Upper lobe of left lung (tissue), 6 donors: ENCODE measurements at regions not wholly inside any gene's neighbourhood (a gene's known extent, or its start where the extent isn't known, plus 50 kb on each side); places are given as distances from the start of the nearest gene placed in this dataset.

Source experiments
- ATAC-seq, 2 donors: fragments of 200-7000 bp; cut with Tn5 transposase; one replicate each; pipeline ENCODE4 v1.9.1; 2022; ENCODE audit warnings: mild to moderate bottlenecking in 2 of 2, moderate library complexity in 2 of 2; ENCODE audit not compliant: low FRiP score in 2 of 2
- DNase-seq, 2 donors: peaks; one replicate each; pipeline ENCODE4 v3.0.0-alpha.2; 2019 to 2020
- H3K27ac ChIP-seq, 4 donors: fragments of 200-600 bp; sonication (generic); one replicate each; pipeline ENCODE4 v1.5.1; 2016 to 2019
- H3K27me3 ChIP-seq, 4 donors: fragments of 200-600 bp; sonication (generic); one replicate each; pipeline ENCODE4 v1.5.1; 2017 to 2019
- H3K36me3 ChIP-seq, 4 donors: fragments of 200-600 bp; sonication (generic); one replicate each; pipeline ENCODE4 v1.5.1; 2016 to 2019
- H3K4me1 ChIP-seq, 4 donors: fragments of 200-600 bp; sonication (generic); one replicate each; pipeline ENCODE4 v1.5.1; 2018 to 2019
- H3K4me3 ChIP-seq, 4 donors: fragments of 200-600 bp; sonication (generic); one replicate each; pipeline ENCODE4 v1.5.1; 2017 to 2019; ENCODE audit warnings: mild to moderate bottlenecking in 2 of 4, moderate library complexity in 1 of 4
- H3K9me3 ChIP-seq, 4 donors: fragments of 200-600 bp; sonication (generic); one replicate each; pipeline ENCODE4 v1.5.1; 2018 to 2019
- EP300 ChIP-seq, 4 donors: sonication (generic); formaldehyde crosslinking; IDR thresholded peaks; one replicate each; pipeline ENCODE4 v1.5.1; 2017; ENCODE audit warnings: antibody characterized with exemption in 4 of 4, control low read depth in 2 of 4
- POLR2A ChIP-seq, 4 donors: fragments of 450-650 bp; IDR thresholded peaks; one replicate each; pipeline ENCODE4 v1.5.1; 2016 to 2017; ENCODE audit warnings: antibody characterized with exemption in 4 of 4, mild to moderate bottlenecking in 2 of 4
- POLR2AphosphoS5 ChIP-seq, 2 donors: sonication (generic); formaldehyde crosslinking; IDR thresholded peaks; one replicate each; pipeline ENCODE4 v1.5.1; 2017; ENCODE audit warnings: antibody characterized with exemption in 2 of 2
- WGBS, 2 donors: methylation state at CpG; one replicate each; pipeline ENCODE4 v1.1.5; 2017 to 2018; 5-methylcytosine and 5-hydroxymethylcytosine counted together
- TF ChIP-seq, protein P1 (sequence below), 6 experiments: fragments of 450-650 bp in 4 of 6; fragments of 200-600 bp in 2 of 6; sonication (generic) in 2 of 6; IDR thresholded peaks; one replicate each; pipeline ENCODE4 v1.5.1; 2016 to 2019; ENCODE audit warnings: antibody characterized with exemption in 6 of 6
- donor health status: DM: no; HTN: no; CAD: no; lungs with moderate emphysema.
- donor health status: DM: no; HTN: yes; CAD: no; lungs with severe emphysema.

GRCh38 chr6:22821664-22822320 lies 252.4 kb downstream of the HDGFL1 start:
- Histone ChIP-seq H3K36me3 (no peaks in the 10 kb centered on the region), H3K27ac (no peak overlapping the region), H3K4me3 (no peak overlapping the region), H3K4me1 (no peaks in the 10 kb centered on the region), H3K27me3 (no peaks in the 10 kb centered on the region), H3K9me3 (no peaks in the 10 kb centered on the region)
- TF ChIP-seq, protein P1, sequence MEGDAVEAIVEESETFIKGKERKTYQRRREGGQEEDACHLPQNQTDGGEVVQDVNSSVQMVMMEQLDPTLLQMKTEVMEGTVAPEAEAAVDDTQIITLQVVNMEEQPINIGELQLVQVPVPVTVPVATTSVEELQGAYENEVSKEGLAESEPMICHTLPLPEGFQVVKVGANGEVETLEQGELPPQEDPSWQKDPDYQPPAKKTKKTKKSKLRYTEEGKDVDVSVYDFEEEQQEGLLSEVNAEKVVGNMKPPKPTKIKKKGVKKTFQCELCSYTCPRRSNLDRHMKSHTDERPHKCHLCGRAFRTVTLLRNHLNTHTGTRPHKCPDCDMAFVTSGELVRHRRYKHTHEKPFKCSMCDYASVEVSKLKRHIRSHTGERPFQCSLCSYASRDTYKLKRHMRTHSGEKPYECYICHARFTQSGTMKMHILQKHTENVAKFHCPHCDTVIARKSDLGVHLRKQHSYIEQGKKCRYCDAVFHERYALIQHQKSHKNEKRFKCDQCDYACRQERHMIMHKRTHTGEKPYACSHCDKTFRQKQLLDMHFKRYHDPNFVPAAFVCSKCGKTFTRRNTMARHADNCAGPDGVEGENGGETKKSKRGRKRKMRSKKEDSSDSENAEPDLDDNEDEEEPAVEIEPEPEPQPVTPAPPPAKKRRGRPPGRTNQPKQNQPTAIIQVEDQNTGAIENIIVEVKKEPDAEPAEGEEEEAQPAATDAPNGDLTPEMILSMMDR (IDR thresholded peaks at IDR 0.05) = no peak
- TF ChIP-seq POLR2A (IDR thresholded peaks at IDR 0.05) (no peak), EP300 (IDR thresholded peaks at IDR 0.05) (no peak), POLR2AphosphoS5 (IDR thresholded peaks at IDR 0.05) (no peak)
- no peak for ATAC-seq
- 71 to 73% methylated on average over 3 of the region's 3 CpGs for WGBS, 2 donors
- no peak for DNase-seq

DNA sequence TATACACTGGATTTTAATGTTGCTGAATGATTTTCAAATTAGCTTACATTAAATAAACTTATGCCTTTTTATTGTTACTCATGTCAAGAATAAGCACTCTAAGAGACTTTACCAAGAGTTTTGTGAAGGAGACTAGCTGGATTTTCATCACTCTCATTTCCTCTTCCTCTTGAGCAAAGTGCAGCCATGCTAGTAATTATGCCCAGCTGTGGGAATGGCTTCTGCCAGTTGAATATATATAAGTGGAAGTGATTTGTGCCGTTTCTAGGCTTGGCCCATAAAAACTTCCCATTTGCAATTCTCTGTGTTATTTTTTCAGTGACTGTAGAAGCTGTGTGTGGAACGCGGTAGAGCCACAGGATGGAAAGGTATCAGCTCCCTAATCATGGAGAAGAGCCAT lies 255.8 kb downstream of the HDGFL1 start:
- H3K4me1 ChIP-seq = peaks cover 4 to 15% (median 11%) of the 10 kb centered on the region in 4 donors
- H3K9me3 ChIP-seq = no peaks in the 10 kb centered on the region
- no peaks in the 10 kb centered on the region for H3K36me3 ChIP-seq
- ATAC-seq = no peak
- TF ChIP-seq, protein P1 (IDR thresholded peaks at IDR 0.05) = no peak
- no peak for TF ChIP-seq EP300 (IDR thresholded peaks at IDR 0.05)
- no peak for TF ChIP-seq POLR2A (IDR thresholded peaks at IDR 0.05)
- no peak for TF ChIP-seq POLR2AphosphoS5 (IDR thresholded peaks at IDR 0.05)
- no peaks in the 10 kb centered on the region for H3K27me3 ChIP-seq
- no peak overlapping the region for H3K27ac ChIP-seq
- no peak overlapping the region for H3K4me3 ChIP-seq
- WGBS, 2 donors = 79 to 83% methylated on average over 3 of the region's 3 CpGs
- DNase-seq = no peak

GRCh38 chr6:22826961-22827360 lies 257.6 kb downstream of the HDGFL1 start:
- H3K4me1 ChIP-seq = peaks cover 4 to 15% (median 11%) of the 10 kb centered on the region in 4 donors
- 29 to 35% methylated on average over 2 of the region's 2 CpGs for WGBS, 2 donors
- H3K4me3 ChIP-seq = no peak overlapping the region
- ATAC-seq (no peak), DNase-seq (no peak)
- H3K9me3 ChIP-seq = no peaks in the 10 kb centered on the region
- H3K27ac ChIP-seq = peak overlapping the region in 2 of 4 donors; percentile 1 to 74
- no peaks in the 10 kb centered on the region for H3K27me3 ChIP-seq
- TF ChIP-seq POLR2A (IDR thresholded peaks at IDR 0.05) (no peak), POLR2AphosphoS5 (IDR thresholded peaks at IDR 0.05) (no peak), EP300 (IDR thresholded peaks at IDR 0.05) (no peak)
- TF ChIP-seq, protein P1 (IDR thresholded peaks at IDR 0.05) = no peak
- H3K36me3 ChIP-seq = no peaks in the 10 kb centered on the region

DNA sequence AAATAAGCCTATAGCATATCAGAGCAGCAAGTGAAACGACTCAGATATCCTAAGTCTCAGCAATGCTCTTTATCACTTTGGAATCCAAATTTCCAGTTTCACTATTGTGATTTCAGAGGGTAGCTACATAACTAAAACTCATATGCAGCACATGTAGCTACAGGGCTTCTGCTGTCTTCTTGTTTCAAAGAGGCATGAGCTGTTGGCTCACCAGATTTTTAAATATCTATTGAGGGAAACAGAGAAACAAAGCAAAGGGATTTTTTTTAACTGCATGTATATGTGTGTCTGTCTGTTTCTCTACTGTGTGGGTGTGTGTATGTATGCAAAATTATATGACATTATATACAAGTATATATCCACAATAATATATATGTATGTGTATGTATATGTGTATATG lies 258.4 kb downstream of the HDGFL1 start:
- 26 to 33% methylated on average over 1 of the region's 1 CpG for WGBS, 2 donors

More for the DNA sequence above, 258.4 kb downstream of the HDGFL1 start:
- H3K4me3 ChIP-seq = no peak overlapping the region
- H3K9me3 ChIP-seq = no peaks in the 10 kb centered on the region
- H3K27me3 ChIP-seq = no peaks in the 10 kb centered on the region
- ATAC-seq = peak in 1 of 2 donors; percentile 13
- TF ChIP-seq, protein P1 (IDR thresholded peaks at IDR 0.05) = no peak
- no peak for TF ChIP-seq POLR2A (IDR thresholded peaks at IDR 0.05)
- TF ChIP-seq POLR2AphosphoS5 (IDR thresholded peaks at IDR 0.05) = no peak
- no peak for TF ChIP-seq EP300 (IDR thresholded peaks at IDR 0.05)
- H3K36me3 ChIP-seq = no peaks in the 10 kb centered on the region
- no peak for DNase-seq
- H3K4me1 ChIP-seq = peaks cover 4 to 15% (median 11%) of the 10 kb centered on the region in 4 donors
- peak overlapping the region; percentile 0 to 74 (median 31) for H3K27ac ChIP-seq
